ENCODE measurements at regions not wholly inside any gene's neighbourhood (a gene's known extent, or its start where the extent isn't known, plus 50 kb on each side); places are given as distances from the start of the nearest gene placed in this dataset.

- FAIRE-seq: no peak
- no peaks in the 10 kb centered on the region for H3K27me3 ChIP-seq (ENCODE audit: control insufficient read depth, insufficient read depth, low read length)
- H3K4me3 ChIP-seq (ENCODE audit: low read depth, low read length): no peak overlapping the region
- DNase-seq (ENCODE audit: low read depth): no peak
- H3K36me3 ChIP-seq (ENCODE audit: control insufficient read depth, insufficient read depth, low read length): no peaks in the 10 kb centered on the region
- TF ChIP-seq, protein P1, sequence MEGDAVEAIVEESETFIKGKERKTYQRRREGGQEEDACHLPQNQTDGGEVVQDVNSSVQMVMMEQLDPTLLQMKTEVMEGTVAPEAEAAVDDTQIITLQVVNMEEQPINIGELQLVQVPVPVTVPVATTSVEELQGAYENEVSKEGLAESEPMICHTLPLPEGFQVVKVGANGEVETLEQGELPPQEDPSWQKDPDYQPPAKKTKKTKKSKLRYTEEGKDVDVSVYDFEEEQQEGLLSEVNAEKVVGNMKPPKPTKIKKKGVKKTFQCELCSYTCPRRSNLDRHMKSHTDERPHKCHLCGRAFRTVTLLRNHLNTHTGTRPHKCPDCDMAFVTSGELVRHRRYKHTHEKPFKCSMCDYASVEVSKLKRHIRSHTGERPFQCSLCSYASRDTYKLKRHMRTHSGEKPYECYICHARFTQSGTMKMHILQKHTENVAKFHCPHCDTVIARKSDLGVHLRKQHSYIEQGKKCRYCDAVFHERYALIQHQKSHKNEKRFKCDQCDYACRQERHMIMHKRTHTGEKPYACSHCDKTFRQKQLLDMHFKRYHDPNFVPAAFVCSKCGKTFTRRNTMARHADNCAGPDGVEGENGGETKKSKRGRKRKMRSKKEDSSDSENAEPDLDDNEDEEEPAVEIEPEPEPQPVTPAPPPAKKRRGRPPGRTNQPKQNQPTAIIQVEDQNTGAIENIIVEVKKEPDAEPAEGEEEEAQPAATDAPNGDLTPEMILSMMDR (IDR thresholded peaks at IDR 0.05; ENCODE audit: insufficient read depth, low read length, severe bottlenecking): no peak
These were observed 326.3 kb upstream of the ZNF804A start for GRCh38 chr2:184272056-184272455.

GRCh38 chr2:184294831-184295230 lies 303.5 kb upstream of the ZNF804A start:
- DNase-seq (ENCODE audit: low read depth) (no peak), FAIRE-seq (no peak)
- Histone ChIP-seq H3K27me3 (ENCODE audit: control insufficient read depth, insufficient read depth, low read length) (no peaks in the 10 kb centered on the region), H3K36me3 (ENCODE audit: control insufficient read depth, insufficient read depth, low read length) (no peaks in the 10 kb centered on the region), H3K4me3 (ENCODE audit: low read depth, low read length) (no peak overlapping the region)
- TF ChIP-seq, protein P1 (IDR thresholded peaks at IDR 0.05; ENCODE audit: insufficient read depth, low read length, severe bottlenecking): no peak

DNA sequence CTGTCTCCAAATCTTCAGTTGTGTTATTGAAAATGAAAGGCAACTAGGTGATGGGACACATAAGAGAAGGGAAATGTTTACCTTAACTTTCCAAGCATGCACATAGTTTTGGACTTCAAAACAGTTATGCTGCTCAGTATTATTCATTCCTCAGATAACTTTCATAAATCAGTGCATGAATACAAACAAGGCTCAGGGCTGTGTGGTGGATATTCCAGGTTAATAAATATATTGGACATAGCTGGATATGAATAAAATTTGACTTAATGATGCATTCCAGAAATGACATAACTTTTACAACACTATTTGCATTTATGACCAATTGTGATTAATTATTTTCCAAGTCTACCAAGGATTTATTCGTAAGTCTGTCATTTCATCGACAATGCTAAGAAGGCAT lies 301.2 kb upstream of the ZNF804A start:
- TF ChIP-seq, protein P1 (IDR thresholded peaks at IDR 0.05; ENCODE audit: insufficient read depth, low read length, severe bottlenecking): no peak
- FAIRE-seq (no peak), DNase-seq (ENCODE audit: low read depth) (no peak)
- Histone ChIP-seq H3K27me3 (ENCODE audit: control insufficient read depth, insufficient read depth, low read length) (no peaks in the 10 kb centered on the region), H3K4me3 (ENCODE audit: low read depth, low read length) (no peak overlapping the region), H3K36me3 (ENCODE audit: control insufficient read depth, insufficient read depth, low read length) (no peaks in the 10 kb centered on the region)

- DNase-seq (ENCODE audit: low read depth): no peak
- H3K36me3 ChIP-seq (ENCODE audit: control insufficient read depth, insufficient read depth, low read length): no peaks in the 10 kb centered on the region
- H3K4me3 ChIP-seq (ENCODE audit: low read depth, low read length): no peak overlapping the region
- TF ChIP-seq, protein P1 (IDR thresholded peaks at IDR 0.05; ENCODE audit: insufficient read depth, low read length, severe bottlenecking): no peak
- FAIRE-seq: no peak
- H3K27me3 ChIP-seq (ENCODE audit: control insufficient read depth, insufficient read depth, low read length): no peaks in the 10 kb centered on the region
These were observed 295.8 kb upstream of the ZNF804A start for GRCh38 chr2:184302506-184302905.

DNA sequence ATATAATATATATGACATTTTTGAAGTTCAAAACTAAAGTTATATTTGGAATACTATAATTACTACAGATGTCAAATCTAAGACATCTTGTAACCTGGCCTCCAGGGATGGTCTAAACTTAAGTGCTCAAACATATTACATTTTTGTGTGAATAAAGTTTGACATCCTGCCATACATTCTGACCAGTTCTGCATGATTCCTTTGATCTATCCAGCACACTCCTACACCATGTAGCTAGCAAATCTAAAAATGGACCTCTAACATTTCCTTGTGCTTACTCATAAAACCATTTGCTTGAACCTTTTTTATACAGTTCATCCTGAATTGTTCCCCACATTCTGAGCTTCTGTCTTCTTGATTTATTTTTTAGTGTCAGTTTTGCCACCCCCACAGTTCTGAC lies 294.3 kb upstream of the ZNF804A start:
- Histone ChIP-seq H3K4me3 (ENCODE audit: low read depth, low read length) (no peak overlapping the region), H3K27me3 (ENCODE audit: control insufficient read depth, insufficient read depth, low read length) (no peaks in the 10 kb centered on the region), H3K36me3 (ENCODE audit: control insufficient read depth, insufficient read depth, low read length) (no peaks in the 10 kb centered on the region)
- TF ChIP-seq, protein P1 (IDR thresholded peaks at IDR 0.05; ENCODE audit: insufficient read depth, low read length, severe bottlenecking): no peak
- no peak for FAIRE-seq
- no peak for DNase-seq (ENCODE audit: low read depth)

DNA sequence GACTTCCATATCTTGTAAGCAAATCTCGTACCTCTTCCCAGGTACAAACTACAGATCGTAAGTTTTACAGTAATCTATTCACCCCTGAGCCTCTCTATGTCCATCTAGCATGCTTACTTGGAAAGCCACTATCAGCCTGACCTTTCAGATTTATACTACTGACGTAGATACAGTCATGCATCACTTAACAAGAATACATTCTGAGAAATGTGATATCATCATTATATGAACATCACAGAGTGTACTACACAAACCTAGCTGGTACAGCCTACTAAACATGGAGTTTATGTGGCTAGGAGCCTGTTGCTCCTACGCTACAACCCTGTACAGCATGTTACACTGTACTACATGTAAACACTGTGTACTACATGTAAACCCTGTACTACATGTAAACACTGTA lies 293.2 kb upstream of the ZNF804A start:
- Histone ChIP-seq H3K36me3 (ENCODE audit: control insufficient read depth, insufficient read depth, low read length) (no peaks in the 10 kb centered on the region), H3K4me3 (ENCODE audit: low read depth, low read length) (no peak overlapping the region), H3K27me3 (ENCODE audit: control insufficient read depth, insufficient read depth, low read length) (no peaks in the 10 kb centered on the region)
- FAIRE-seq: no peak
- no peak for DNase-seq (ENCODE audit: low read depth)
- TF ChIP-seq, protein P1 (IDR thresholded peaks at IDR 0.05; ENCODE audit: insufficient read depth, low read length, severe bottlenecking): no peak

Data from bronchial epithelial cell (primary cell).